Kidney (tissue), 10 donors: ENCODE measurements at regions not wholly inside any gene's neighbourhood (a gene's known extent, or its start where the extent isn't known, plus 50 kb on each side); places are given as distances from the start of the nearest gene placed in this dataset.
"Not testable (repeated sequence)": the region's sequence is repeated elsewhere in the genome, so short reads cannot be mapped to it uniquely, and the experiment has no call there.

Source experiments
- DNase-seq, 5 donors: peaks; one replicate each; pipeline ENCODE4 v3.0.0-alpha.2; 2013 to 2020
- FAIRE-seq: peaks from 2 replicates; lab custom pipeline; 2012; peaks lifted over from hg19 to GRCh38; lab: Jason Lieb, UNC
- H3K27ac ChIP-seq, 2 donors: one replicate each; pipeline ENCODE4 v1.7.0; 2013; ENCODE audit warnings: low read depth in 2 of 2, low read length in 2 of 2, inconsistent platforms in 1 of 2
- H3K27me3 ChIP-seq: one replicate; pipeline ENCODE4 v1.7.1; 2013; ENCODE audit warnings: low read length, inconsistent platforms; ENCODE audit not compliant: control insufficient read depth, insufficient read depth
- H3K36me3 ChIP-seq, 3 donors: one replicate each; pipeline versions ENCODE4 v1.7.0 to v1.7.1; 2013; ENCODE audit warnings: low read length in 3 of 3, control low read depth in 1 of 3, inconsistent platforms in 1 of 3; ENCODE audit not compliant: insufficient read depth in 3 of 3, control insufficient read depth in 2 of 3
- H3K4me1 ChIP-seq, 3 donors: one replicate each; pipeline versions ENCODE4 v1.7.0 to v1.7.1; 2013; ENCODE audit warnings: low read length in 3 of 3, inconsistent platforms in 1 of 3, low read depth in 1 of 3; ENCODE audit not compliant: control insufficient read depth in 2 of 3, insufficient read depth in 2 of 3
- H3K4me3 ChIP-seq, 3 donors: one replicate each; pipeline versions ENCODE4 v1.7.0 to v1.8.1; 2013; ENCODE audit warnings: low read length in 3 of 3, control low read depth in 1 of 3, inconsistent platforms in 1 of 3
- H3K9ac ChIP-seq, 3 donors: one replicate each; pipeline versions ENCODE4 v1.7.0 to v1.7.1; 2013; ENCODE audit warnings: low read length in 3 of 3, control low read depth in 1 of 3, inconsistent platforms in 1 of 3
- H3K9me3 ChIP-seq, 3 donors: one replicate each; pipeline versions ENCODE4 v1.7.0 to v1.7.1; 2013; ENCODE audit warnings: low read length in 3 of 3, control low read depth in 1 of 3, inconsistent platforms in 1 of 3; ENCODE audit not compliant: control insufficient read depth in 2 of 3, insufficient read depth in 1 of 3
- intact Hi-C: fragments of 100-400 bp; cut with DNase I; formaldehyde crosslinking; loops from one replicate; pipeline ENCODE4 v1.11.1; 2022
- donor health status: control.
- donor health status: control.
- donor health status: DM: yes; HTN: yes; CAD: no.
- donor health status: Normal renal cell carcinoma (clear cell type).

DNA sequence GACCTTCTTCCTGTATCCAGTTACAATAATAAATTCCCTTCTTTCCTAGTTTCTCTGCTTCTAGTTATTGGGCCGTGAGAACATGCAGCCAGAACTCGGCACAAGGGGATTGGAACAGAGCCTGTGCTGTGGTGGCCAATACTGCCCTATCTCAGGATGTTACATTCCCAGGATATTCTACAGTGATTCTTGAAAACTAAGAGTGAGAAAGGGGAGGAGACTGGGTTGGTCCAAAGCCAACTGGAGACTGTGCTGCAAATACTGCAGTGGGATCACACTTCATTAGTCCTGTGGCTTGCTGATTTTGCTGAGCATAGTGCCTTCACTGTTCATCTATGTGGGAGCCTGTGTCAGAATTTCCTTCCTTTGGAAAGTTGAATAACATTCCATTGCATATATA, 456.8 kb downstream of the RPIA start:
- DNase-seq, H3K4me3 ChIP-seq, FAIRE-seq, H3K27ac ChIP-seq, H3K36me3 ChIP-seq, intact Hi-C loops, H3K9ac ChIP-seq, H3K27me3 ChIP-seq, H3K4me1 ChIP-seq, H3K9me3 ChIP-seq: not testable (repeated sequence)

DNA sequence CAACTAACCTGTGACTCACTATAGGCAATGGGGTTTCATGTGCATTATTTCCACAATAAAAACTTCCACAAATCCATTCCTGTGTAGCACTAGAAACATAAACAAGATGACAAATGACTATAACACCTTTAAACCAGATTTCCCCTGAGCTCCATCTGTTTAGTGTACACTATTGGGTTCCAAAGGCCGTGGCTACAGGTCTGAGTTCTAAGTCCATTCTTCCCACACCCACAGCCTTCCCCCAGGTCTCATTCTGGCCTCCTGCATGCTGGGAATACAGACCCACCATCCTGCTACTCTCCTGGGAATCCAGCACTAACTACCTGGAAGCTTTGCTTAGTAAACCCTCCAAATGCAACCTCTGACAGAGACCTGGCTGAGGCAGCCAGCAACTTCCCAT, 460.2 kb downstream of the RPIA start:
- DNase-seq, intact Hi-C loops, H3K9ac ChIP-seq, H3K4me3 ChIP-seq, FAIRE-seq, H3K27ac ChIP-seq, H3K27me3 ChIP-seq, H3K36me3 ChIP-seq, H3K9me3 ChIP-seq, H3K4me1 ChIP-seq: not testable (repeated sequence)

DNA sequence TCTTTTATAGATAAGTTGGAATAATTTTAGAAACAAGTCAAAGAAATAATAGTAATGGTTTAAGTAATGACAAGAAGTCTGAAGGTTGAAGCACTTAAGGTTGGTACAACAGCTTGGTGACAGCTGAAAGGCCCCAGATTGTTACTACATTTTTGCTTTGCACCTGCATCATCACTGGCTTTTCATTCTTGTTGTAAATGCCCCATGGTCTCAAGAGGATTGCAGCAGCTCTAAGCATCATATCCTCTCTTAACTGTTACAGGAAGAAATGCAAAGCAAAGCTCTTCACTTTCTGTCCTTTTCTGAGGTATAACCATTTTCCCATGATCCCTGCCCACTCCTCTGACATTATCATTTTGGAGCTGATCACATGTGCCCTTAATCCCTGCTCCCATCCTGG, 461.0 kb downstream of the RPIA start:
- H3K9me3 ChIP-seq, H3K9ac ChIP-seq, H3K27me3 ChIP-seq, H3K27ac ChIP-seq, DNase-seq, H3K36me3 ChIP-seq, H3K4me1 ChIP-seq, H3K4me3 ChIP-seq, FAIRE-seq, intact Hi-C loops: not testable (repeated sequence)

DNA sequence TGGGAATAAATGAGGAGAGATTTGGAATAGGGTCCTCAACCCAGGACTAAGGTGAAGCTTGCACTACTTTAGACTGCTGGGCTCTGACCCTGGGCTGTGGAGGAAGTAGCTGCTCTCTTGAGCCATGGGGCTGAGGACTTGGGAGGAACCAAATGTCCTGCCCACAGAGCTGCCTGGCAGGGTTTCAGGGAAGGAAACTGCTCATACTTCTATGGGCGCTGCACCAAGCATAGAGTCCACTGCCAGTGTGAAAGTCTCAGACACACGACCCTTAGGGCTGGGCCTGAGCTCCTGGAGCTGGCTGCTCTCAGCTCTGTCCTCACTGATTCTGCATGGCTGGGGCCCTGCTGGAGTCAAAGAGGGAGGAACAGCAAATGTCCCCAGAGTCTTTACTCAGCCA, 461.7 kb downstream of the RPIA start:
- FAIRE-seq, H3K9ac ChIP-seq, H3K4me3 ChIP-seq, H3K4me1 ChIP-seq, DNase-seq, intact Hi-C loops, H3K9me3 ChIP-seq, H3K36me3 ChIP-seq, H3K27me3 ChIP-seq, H3K27ac ChIP-seq: not testable (repeated sequence)

DNA sequence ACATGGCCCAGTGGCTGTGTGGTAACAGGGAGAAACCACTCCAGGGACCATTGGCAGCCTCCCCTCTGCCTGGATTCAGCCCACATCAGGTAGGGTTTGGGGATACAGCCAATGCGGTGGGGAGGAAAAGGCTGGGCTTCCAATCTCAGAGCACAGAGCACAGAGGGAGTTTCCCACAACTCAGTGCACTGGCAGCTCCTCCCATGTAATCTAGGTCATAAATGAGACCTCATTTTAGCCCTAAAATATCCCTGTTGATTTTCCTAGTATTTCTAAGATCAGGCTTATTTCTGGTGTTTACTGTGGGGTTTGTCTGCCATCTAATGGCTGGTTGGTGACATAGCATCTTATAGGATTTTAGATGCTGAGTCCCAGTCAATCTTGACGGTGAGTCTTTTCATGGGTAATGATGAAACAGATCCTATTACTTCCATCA, 462.8 kb downstream of the RPIA start:
- H3K4me1 ChIP-seq, H3K9ac ChIP-seq, intact Hi-C loops, H3K27me3 ChIP-seq, DNase-seq, H3K36me3 ChIP-seq, H3K27ac ChIP-seq, H3K9me3 ChIP-seq, H3K4me3 ChIP-seq: not testable (repeated sequence)
- FAIRE-seq, result peak; percentile 39

DNA sequence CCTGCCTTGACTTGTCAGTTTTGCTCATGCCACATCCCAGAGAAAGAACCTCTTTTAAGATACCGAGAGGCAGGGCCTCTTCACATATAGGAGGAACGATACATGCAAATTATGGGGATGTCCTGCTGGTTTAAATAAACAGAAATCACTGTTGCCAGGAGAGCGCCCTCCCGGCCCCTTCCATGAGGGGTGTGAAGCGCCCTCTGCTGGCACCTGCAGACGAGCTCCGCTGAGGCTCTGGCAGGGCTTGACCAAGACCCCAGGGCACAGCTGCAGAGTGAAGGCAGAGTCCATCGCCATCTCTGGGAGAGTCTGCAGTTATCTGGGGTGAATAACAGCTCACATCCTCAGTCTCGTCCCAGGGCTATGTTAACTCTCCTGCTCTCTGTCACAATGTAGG, 468.8 kb downstream of the RPIA start:
- H3K4me3 ChIP-seq, DNase-seq, H3K9me3 ChIP-seq, H3K27ac ChIP-seq, intact Hi-C loops, H3K36me3 ChIP-seq, H3K27me3 ChIP-seq, H3K9ac ChIP-seq, FAIRE-seq, H3K4me1 ChIP-seq: not testable (repeated sequence)

DNA sequence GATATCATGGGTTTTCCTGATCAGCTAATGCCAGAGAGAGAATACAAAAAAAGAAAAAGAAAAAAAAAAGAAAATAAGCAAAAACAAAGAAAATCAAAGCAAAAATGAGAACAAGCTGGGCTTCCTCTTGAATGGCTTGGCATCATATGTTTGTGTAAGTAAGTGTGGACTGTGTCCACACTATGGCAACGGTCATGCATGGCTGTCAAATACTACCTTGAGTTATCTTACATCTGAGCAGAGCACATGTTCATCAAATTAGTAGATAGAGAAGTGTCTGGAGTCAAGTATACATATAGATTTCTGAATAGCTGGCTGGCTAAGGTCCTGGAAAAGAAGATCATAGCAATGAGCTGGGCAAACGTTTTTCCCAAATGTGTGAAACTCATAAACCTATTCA, 470.2 kb downstream of the RPIA start:
- DNase-seq, FAIRE-seq, intact Hi-C loops, H3K27me3 ChIP-seq, H3K9me3 ChIP-seq, H3K4me3 ChIP-seq, H3K27ac ChIP-seq, H3K4me1 ChIP-seq, H3K9ac ChIP-seq, H3K36me3 ChIP-seq: not testable (repeated sequence)

DNA sequence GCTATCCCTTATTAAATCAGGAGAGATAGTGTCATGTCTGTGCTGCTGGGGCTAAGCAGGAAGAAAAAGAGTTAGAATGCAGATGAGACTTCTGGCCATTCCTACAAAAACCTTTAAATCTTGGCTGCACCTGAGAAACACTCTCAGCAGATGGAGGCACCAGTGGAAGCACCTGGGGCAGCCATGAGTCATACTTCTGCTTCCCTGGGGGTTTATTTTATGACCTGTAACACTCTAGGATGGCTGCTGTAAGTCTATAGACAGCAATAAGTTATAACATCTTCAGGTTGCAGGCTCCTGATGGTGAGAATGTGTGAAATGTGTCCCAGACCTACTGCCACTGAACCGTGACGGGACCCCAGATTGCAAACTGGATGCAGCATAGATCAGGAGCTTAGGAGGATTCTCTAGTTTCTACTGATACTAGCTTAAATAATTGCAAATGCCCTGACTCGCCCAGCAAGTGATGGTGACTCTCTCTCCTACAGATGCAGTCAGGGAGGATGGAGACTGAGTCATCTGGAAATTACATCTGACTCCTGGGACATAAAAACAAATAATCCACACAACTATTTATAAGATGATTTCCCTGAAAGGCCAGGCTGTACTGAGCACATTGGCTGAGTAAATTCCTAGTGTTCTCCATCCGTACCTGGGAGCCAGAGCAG, 479.2 kb downstream of the RPIA start:
- H3K36me3 ChIP-seq, H3K9me3 ChIP-seq, DNase-seq, H3K9ac ChIP-seq, H3K4me1 ChIP-seq, FAIRE-seq, H3K4me3 ChIP-seq, intact Hi-C loops, H3K27ac ChIP-seq, H3K27me3 ChIP-seq: not testable (repeated sequence)
